Fibroblast of skin of right biceps (primary cell): ENCODE measurements at regions not wholly inside any gene's neighbourhood (a gene's known extent, or its start where the extent isn't known, plus 50 kb on each side); places are given as distances from the start of the nearest gene placed in this dataset.
"Not testable (repeated sequence)": the region's sequence is repeated elsewhere in the genome, so short reads cannot be mapped to it uniquely, and the experiment has no call there.

Source experiments
- DNase-seq: peaks from one replicate; pipeline ENCODE4 v3.0.0-alpha.2; 2013

DNA sequence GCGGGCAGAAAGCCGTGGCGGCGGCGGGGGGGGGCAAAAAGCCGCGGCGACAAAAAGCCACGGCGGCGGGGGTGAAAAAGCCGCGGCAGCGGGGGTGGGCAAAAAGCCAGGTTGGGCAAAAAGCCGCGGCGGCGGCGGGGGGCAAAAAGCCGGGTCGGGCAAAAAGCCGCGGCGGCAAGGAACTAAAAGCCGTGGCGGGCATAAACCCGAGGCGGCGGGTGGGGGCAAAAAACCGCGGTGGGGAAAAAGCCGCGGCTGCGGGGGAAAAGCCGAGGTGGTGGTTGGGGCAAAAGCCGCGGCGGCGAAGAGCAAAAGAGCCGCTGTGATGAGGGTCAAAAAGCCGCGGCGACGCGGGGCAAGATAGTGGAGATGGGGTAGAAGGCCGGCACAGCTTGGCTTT is 1834.2 kb downstream of the FOXD4L5 start:
- not testable (repeated sequence) for DNase-seq

DNA sequence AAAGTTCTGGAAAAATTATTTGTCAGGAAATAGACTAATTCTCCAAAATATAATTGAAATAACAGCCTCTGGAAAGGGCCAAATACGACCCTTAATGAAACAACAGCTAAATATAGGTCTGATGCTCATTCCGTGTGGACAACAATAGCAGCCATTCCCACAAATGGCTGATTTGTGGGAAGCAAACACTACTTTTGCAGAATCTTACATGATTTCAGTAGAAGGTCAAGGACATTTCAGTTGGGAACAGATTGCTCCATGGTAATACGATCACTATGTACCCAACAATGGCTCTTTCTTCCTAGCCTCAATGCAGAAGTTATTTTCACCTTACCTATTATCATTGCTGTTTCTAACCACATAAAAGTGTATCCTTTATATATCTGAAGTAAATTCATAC is 1859.9 kb downstream of the FOXD4L5 start:
- not testable (repeated sequence) for DNase-seq

DNA sequence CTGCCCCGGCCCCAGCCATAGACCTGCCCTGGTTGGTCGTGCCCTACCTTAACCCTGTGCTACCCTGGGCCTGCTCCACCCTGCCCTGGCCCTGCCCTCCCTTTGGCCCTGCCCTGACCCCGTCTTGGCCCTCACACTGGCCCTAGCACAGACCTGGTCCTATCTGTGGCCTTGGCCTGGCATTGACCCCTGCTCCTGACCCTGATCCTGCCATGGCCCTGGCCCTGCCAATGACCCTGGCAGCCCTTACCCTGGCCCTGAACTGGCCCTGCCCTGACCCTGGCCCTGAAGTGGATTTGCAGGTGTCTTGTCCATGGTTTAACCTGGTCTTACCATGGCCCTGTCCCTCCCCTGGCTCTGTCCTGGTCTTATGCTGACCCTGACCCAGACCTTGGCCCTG is 1894.1 kb downstream of the FOXD4L5 start:
- not testable (repeated sequence) for DNase-seq

DNA sequence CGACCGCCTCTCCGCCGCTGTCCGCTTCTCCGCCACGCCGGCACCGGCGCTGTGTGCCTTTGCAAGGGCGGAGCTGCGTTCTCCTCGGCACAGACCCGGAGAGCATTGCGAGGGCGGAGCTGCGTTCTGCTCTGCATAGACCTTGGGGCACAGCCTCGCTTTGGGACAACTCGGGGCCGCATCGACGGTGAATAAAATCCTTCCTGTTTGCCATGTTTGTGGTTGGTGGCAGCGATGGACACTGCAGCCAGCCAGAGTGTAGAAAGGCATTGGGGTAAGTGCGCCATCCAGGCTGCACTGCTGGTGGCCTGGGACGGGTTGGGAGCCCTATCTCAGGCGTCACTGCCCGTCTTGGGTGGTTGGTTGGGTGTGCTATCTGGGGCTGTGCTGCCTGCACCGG is 1899.5 kb downstream of the FOXD4L5 start:
- DNase-seq = not testable (repeated sequence)

DNA sequence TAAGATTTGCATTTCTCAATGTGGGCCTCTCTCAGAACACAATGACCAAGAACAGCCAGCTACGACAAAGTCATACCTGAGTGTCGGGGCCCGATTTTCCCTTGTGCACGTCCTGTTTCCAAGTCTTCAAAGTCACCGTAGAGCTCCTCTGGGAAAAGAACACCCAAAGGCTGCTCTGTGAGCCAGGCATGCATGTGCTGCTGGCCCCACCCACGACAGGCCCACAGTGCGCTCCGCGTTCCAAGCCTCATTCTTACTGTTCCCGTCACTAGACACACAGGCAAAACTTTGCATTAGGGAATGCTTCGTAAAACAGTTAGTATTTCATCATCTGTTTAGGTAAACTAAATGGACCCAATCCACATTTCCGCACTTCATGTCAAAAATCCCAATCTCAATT is 1905.1 kb downstream of the FOXD4L5 start:
- DNase-seq = not testable (repeated sequence)

DNA sequence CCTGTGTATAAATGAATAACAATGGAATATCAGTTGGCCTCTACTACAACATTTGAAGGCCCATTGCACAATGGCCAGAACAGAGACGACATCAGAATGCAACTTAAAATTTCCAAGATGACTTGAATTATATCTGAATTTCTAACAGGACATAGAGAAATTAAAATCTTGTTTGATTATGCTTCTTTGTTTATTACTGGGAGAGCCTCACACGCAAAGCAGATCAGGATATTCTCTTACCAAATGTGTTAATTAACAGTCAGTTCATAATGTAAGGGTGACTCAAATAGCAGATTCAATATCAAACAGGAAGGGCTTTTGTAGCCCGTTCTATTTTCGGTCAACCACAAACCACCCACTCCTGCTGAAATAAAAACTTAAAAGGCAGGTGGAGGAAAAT is 1930.8 kb downstream of the FOXD4L5 start:
- DNase-seq = not testable (repeated sequence)

DNA sequence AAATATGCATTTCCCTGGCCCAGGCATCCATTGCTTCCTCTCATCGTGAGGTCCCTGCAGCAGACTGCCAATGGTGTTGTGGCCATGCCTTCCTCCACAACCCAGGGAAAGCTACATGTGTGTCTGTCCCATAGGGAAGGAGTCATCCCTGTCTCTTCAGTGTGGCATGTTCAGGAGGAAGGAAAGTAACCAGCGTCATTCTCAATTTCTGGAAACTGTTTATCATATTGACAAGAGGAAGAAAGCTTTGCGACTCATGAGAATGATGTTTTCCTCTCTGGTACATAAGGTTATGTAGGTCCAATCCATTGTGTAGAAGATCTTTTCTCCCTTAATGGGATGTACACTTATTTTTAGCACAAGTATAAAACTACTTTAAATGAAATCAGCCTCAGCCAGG is 1937.7 kb downstream of the FOXD4L5 start:
- DNase-seq = not testable (repeated sequence)

DNA sequence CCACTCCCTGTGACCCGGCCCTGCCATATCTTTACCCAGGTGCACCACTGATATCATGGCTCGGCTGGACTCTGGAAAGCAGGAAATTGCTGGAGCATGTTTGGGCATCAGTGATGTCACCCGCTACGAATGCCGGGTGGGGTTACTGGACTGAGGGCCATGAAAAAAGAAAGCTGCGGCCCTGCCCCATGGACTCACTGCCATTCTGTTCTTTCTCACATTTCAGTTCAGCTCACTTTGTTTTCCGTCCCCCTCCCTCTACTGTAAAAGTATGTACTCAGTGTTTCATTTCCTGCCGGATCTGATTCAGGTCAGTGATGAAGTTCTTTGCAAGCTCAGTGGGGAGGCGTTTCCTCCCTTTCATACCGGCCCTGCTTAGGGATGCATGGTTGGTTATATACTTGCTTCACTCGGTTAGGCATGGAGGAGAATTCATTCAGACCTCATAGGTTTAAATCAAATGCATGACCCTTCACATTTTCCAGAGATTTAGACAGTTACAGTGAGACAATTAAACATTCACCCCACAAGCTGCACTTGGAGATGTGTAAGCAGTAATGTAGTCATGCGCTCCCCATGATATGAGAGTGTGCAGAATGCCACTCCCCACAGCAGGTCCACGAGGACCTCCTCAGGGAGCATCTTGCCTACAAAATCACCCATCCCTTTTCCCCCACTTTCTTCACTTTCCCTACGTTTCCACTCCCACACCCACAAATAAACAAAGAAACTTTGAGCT is 1938.5 kb downstream of the FOXD4L5 start:
- peak; percentile 80 for DNase-seq

DNA sequence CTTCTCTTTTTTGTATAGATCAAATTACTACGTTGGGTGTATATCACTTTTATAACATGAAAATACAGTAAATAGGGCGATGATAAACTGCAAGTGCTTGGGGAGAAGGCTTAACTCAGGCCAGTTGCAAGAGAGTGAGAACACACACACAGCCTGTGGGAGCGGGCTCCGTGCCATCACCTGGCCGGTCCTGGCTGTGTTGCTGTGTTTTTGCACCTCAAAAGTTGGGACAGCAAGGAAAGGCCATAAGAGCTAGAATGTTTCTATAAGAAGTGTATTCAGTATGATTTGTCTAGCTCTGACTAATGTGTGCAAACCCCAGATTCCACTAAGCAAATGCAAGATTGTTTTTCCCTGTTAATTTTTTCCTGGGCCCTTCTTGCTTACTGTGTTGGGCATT is 1940.6 kb downstream of the FOXD4L5 start:
- DNase-seq = not testable (repeated sequence)

DNA sequence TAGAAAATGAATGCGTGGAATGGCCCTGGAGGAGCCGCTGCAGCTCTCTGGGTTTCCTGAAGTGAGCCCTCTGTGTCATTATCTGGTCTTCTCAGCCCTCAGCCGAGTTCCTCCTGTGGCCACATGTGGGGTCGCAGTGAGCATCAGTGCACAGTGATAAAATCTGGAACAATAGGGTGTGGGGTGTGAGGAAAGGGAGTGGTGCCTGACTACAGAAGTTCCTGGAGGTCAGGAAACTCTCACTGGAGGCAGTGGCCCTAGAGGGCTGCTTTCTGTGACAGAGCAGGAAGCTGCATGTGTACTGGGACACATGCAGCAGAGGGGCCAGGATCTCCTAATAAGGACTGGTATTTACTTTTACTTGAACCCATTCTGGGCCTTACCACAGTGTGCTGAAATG is 1942.5 kb downstream of the FOXD4L5 start:
- peak; percentile 55 for DNase-seq

DNA sequence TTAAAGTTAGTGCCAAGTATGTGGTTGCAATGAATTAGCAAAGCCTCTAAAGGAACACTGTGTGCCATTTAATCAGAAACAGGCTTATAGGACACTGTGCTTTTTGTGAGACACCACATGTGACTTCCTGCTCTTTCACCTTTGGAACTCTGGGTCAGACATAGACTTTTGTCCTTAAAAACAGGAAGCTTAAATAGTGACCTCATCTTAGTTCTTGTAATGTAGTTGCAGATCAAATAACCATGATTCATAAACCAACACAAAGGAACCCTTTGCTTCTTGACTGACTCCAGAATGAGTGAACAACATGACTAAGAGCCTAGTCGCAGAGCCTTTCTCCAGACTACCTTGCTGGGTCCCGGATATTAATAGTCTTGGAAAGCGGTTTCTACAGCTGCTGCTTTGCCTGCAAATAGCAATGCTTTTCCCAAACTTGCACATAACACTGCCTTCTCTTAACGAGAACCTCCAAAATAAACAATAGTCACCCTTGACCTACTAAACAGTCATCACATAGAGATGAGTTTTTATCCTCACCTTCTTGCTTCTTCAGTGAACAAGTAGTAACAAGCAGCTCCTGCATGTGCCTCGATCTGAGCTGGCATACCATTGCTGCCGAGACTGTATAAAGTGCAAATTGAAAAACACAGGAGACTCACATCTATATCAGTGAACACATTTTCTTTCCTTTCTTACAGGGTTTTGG is 1947.0 kb downstream of the FOXD4L5 start:
- DNase-seq = peak; percentile 51

DNA sequence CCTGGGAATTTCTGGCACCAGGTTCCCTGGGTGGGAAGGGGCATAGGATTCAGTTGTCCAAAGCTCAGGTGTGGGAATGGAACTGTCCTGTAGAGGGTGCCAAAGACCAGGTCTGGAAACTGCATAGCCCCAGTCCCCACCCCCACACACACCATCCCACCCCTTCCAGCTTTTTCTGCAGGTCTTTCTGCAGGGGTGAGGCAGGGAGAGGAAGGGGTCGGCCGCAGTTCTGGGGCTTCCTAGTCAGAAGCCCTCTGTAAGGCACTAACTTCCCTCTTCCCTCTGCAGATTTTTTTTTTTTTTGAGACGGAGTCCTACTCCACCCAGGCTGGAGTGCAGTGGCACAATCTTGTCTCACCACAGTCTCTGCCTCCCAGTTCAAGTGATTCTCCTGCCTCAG is 1949.7 kb downstream of the FOXD4L5 start:
- not testable (repeated sequence) for DNase-seq

DNA sequence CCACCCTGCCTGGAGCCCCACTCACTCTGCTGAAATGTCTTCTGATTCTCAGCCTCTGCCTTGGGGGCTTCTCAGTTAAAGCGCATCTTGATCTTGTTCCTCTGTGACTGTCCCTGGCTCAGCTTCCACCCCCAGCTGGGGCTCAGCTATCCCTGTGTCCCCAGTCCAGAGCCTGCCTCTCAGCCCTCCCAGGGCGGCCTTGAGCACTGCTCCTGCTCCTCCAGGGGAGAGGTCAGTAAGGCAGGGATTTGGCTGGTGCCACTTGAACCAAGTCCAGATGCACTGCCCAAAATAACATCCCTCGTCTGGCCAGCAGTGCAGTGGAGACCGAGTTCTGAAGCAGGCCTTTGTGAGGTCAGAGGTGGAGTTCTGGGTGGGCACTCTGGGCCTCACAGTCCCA is 1950.8 kb downstream of the FOXD4L5 start:
- not testable (repeated sequence) for DNase-seq

DNA sequence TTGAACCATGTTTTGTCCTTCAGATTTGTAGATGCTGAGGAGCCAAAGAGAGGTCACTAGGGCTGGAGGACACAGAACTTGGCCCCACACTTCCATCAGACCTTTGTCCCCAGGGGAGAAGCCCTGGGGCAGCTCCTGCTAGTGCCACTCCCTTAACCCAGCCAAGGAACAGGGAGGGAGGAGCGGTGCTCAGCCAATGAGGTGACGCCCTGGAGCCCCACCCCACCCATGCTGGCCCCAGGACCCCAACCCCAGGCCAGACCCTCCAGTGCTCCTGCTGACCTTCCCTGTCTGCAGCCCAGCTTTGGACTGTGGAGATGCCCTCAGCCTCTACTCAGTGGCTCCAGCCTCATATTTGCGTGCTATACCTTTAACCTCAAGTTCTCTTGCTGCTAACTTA is 1951.9 kb downstream of the FOXD4L5 start:
- not testable (repeated sequence) for DNase-seq

DNA sequence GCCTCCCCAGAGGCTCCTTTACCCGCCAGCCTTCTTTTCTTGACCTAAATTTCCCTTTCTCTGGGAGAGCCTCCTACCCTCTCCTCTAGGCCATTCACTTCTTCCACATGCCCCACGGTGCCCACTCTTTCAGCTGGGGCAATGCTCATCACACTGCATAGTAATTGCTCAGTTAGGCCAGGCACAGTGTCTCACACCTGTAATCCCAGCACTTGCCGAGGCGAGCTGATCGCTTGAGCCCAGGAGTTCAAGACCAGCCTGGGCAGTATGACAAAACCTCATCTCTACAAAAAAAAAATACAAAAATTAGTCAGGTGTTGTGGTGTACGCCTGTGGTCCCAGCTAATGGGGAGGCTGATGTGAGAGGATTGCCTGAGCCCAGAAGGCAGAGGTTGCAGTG is 1956.7 kb downstream of the FOXD4L5 start:
- DNase-seq = not testable (repeated sequence)

DNA sequence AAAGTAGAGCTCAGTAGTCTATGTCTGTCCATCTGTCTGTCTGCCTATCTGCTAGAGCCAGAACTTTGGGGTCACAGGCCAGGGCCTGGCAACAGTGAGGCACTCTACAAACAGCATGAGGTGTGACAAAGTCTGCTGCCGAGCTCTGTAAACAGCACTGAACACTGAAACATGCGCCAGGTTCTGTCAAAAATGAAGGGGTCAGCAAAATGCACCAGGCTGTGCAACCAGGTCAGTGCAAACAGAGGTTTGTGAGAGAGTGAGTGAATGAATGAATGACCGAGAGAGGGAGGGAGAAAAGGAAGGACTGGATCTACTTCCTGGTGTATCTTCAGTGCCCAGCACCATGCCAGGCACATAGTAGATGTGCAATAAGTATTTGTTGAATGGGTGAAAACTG is 1957.8 kb downstream of the FOXD4L5 start:
- DNase-seq = not testable (repeated sequence)

DNA sequence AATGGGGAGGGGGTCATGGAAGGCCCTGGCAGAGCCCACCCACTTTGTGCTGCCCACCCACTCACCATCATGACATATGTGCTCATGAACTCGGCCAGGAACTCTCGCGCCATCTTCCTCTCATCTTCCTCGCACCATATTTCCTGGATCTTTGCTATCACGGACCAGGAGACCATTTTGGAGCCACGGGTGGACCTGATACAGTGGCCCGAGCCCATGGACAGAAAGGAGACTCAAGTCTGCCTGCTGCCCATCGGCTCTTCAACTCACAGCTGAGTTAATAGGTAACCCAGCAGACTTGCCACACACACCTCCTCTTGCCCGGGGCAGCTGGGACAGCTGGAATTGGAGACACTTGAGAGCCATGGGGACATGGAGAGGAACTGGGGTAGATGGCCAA is 1958.3 kb downstream of the FOXD4L5 start:
- DNase-seq = not testable (repeated sequence)

DNA sequence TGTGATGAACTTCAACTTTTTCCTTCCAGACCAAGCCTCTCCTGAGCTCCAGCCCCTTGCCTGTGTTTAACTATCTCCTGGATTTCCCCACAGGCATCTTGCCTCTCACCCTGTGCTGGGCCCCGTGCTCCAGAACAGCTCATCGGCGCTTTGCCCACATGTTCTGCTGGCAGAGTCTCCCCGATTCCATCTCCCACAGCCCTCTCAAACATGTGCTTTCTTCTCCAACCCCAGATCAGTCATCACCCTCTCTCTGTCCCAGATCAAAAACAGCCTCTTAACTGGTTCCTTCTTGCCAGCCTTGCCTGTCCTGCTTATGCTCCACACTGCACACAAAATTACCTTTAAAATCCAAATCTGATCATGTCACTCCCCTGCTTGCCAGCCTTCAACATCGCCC is 1959.3 kb downstream of the FOXD4L5 start:
- DNase-seq = not testable (repeated sequence)

DNA sequence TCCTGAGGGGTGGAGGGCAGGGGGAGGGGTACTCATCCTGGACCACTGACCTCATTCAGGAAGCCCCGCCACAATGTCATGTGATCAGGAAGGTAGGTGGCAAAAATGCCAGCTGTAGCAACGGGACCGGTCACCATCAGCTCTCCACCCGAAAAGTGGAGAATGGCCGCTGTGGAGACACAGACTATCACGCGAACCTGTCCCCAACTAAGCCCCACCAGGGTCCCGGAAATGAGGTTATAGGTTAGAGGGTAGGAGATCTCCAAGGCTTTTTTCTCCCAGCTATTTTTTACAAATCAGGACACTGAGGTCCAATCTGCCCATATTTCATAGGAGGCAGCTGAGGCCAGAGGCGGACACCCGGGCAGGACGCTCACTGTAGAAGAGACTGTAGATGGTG is 1966.9 kb downstream of the FOXD4L5 start:
- DNase-seq = not testable (repeated sequence)

DNA sequence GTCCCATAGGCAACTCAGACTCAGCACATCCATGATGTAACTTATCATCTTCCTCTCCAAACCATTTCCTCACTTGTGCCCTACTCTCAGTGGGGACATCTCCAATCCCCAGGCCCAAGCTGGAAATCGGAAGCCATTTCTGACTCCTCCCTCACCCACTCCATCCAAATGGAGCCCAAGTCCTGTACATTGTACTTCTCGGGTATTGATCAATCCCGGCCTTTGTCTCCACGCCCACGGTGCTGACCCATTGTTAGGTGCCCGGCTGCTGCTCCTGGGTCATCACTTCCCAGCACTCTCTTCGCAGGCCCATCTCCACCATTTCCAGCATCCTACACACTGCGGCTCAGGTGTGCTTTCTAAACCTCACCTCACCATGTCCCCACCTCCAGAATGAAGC is 1969.6 kb downstream of the FOXD4L5 start:
- not testable (repeated sequence) for DNase-seq

DNA sequence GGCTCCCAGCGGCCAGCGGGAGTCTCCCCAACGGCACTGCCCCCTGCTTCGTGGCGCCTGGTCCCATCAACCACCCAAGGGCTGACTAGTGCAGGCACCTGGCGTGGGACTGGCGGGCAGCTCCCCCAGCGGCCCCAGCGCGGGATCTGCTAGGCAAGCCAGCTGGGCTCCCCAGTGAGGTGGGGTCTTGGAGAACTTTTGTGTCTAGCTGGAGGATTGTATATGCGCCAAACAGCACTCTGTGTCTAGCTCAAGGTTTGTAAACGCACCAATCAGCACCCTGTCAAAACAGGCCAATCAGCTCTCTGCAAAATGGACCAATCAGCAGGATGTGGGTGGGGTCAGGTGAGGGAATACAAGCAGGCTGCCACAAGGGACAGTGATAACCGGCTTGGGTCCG is 1988.2 kb downstream of the FOXD4L5 start:
- not testable (repeated sequence) for DNase-seq

DNA sequence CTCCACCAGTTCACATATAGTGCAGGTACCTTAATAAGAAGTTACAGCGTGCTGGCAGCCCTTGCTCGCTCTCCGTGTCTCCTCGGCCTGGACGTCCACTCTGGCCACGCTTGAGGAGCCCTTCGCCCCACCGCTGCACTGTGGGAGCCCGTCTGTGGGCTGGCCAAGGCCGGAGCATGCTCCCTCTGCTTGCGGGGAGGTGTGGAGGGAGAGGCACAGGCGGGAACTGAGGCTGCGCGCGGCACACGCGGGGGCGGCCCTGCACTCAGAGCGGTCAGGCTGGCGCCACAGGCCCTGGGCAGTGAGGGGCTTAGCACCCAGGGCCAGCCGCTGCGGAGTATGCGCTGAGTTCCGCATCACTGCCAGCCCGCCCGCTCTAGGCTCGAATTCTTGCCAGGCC is 1988.6 kb downstream of the FOXD4L5 start:
- DNase-seq = not testable (repeated sequence)

DNA sequence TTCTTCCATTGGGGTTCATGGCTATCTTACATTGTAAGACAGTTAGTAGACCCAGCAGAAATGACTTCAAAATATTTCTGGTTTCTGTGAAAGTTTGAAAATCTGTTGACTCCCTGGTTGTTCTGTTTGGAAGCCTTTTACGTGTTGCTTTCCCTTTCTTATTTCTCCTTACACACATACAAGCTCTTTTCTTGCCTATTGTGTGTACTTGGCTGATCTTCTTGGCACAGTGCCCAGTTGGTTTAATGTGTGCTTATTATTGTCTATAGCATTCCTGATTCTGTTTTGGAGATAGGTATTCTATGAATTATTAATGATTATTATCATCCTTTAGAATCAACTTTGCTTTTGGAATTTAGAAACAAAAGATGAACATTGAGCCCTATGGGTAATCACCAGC is 1995.0 kb downstream of the FOXD4L5 start:
- peak; percentile 0 for DNase-seq
